HCT116 (cell line): ENCODE measurements at regions not wholly inside any gene's neighbourhood (a gene's known extent, or its start where the extent isn't known, plus 50 kb on each side); places are given as distances from the start of the nearest gene placed in this dataset.

ENCODE experiments used
- POLR2AphosphoS5 ChIP-seq: IDR thresholded peaks from 2 replicates; pipeline ENCODE4 v1.6.1; 2011; ENCODE audit warnings: mild to moderate bottlenecking, low read depth, low read length, moderate library complexity
- TF ChIP-seq, protein P1 (sequence below): IDR thresholded peaks from 2 replicates; pipeline ENCODE4 v1.6.1; 2011; ENCODE audit warnings: mild to moderate bottlenecking, low read length, moderate library complexity; ENCODE audit not compliant: insufficient replicate concordance; ENCODE audit errors: extremely low read depth

DNA sequence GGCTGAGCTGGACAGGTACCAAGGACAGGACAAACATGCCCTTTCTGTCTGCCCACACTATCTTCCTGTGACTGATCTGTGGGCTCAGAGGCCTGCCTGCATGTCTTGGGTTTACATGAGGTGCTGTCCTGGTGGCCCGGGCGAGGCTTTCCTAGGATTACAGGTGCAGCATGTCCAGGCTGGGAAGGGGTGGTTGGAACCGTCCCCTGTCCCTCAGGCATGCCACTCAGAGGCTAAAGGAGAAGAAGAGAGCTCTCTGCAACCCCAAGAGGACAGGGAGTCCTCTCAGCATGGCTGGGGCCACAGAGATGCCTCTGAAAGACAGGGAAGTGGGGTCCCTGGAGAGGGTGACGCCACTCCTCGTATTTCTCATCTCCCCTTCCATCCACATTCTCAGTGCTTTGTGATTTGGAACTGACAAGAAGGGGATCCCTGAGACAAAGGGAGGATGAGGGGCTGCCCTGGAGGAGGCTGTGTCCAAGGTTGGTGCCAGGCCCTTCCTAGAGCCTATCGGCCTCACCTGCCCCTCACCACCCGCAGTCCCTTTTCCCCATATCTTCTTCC is 64.6 kb upstream of the LMO1 start:
- TF ChIP-seq, protein P1, sequence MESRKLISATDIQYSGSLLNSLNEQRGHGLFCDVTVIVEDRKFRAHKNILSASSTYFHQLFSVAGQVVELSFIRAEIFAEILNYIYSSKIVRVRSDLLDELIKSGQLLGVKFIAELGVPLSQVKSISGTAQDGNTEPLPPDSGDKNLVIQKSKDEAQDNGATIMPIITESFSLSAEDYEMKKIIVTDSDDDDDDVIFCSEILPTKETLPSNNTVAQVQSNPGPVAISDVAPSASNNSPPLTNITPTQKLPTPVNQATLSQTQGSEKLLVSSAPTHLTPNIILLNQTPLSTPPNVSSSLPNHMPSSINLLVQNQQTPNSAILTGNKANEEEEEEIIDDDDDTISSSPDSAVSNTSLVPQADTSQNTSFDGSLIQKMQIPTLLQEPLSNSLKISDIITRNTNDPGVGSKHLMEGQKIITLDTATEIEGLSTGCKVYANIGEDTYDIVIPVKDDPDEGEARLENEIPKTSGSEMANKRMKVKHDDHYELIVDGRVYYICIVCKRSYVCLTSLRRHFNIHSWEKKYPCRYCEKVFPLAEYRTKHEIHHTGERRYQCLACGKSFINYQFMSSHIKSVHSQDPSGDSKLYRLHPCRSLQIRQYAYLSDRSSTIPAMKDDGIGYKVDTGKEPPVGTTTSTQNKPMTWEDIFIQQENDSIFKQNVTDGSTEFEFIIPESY: no peak
- TF ChIP-seq POLR2AphosphoS5: no peak
